HG03060 (cell line): ENCODE measurements at regions not wholly inside any gene's neighbourhood (a gene's known extent, or its start where the extent isn't known, plus 50 kb on each side); places are given as distances from the start of the nearest gene placed in this dataset.
"Not testable (repeated sequence)": the region's sequence is repeated elsewhere in the genome, so short reads cannot be mapped to it uniquely, and the experiment has no call there.

Experiments
- ATAC-seq: cut with Tn5 transposase; IDR thresholded peaks from one replicate; pipeline ENCODE4 v1.9.1; 2021; ENCODE audit warnings: low read depth, moderate number of reproducible peaks; ENCODE audit not compliant: unreplicated experiment

GRCh38 chr18:30839056-30839561 is 203.4 kb downstream of the DSC3 start:
- ATAC-seq: not testable (repeated sequence)

- no peak for ATAC-seq
These were observed 213.8 kb downstream of the DSC3 start for GRCh38 chr18:30828700-30829099.

GRCh38 chr18:30819619-30820018 is 222.9 kb downstream of the DSC3 start:
- ATAC-seq: no peak

- ATAC-seq: no peak
These were observed 228.1 kb downstream of the DSC3 start for GRCh38 chr18:30814446-30814845.

GRCh38 chr18:30811580-30811979 is 231.0 kb downstream of the DSC3 start:
- no peak for ATAC-seq

GRCh38 chr18:30810580-30810979 is 232.0 kb downstream of the DSC3 start:
- ATAC-seq: no peak

- ATAC-seq: no peak
These were observed 235.7 kb downstream of the DSC3 start for GRCh38 chr18:30806823-30807222.

- no peak for ATAC-seq
These were observed 241.7 kb downstream of the DSC3 start for GRCh38 chr18:30800800-30801199.

GRCh38 chr18:30792051-30792450 is 250.5 kb downstream of the DSC3 start:
- ATAC-seq: no peak

GRCh38 chr18:30788411-30788991 is 254.0 kb downstream of the DSC3 start:
- ATAC-seq: not testable (repeated sequence)

- no peak for ATAC-seq
These were observed 255.1 kb downstream of the DSC3 start for GRCh38 chr18:30787410-30787809.

GRCh38 chr18:30781601-30782000 is 260.9 kb downstream of the DSC3 start:
- ATAC-seq: no peak

GRCh38 chr18:30775629-30776028 is 266.9 kb downstream of the DSC3 start:
- no peak for ATAC-seq

- not testable (repeated sequence) for ATAC-seq
These were observed 270.4 kb downstream of the DSC3 start for GRCh38 chr18:30772170-30772569.

GRCh38 chr18:30766053-30766452 is 276.5 kb downstream of the DSC3 start:
- no peak for ATAC-seq

- ATAC-seq: no peak
These were observed 277.3 kb downstream of the DSC3 start for GRCh38 chr18:30765247-30765646.

- ATAC-seq: no peak
These were observed 278.6 kb downstream of the DSC3 start for GRCh38 chr18:30763902-30764350.

- no peak for ATAC-seq
These were observed 287.7 kb downstream of the DSC3 start for GRCh38 chr18:30754846-30755245.

- no peak for ATAC-seq
These were observed 294.0 kb downstream of the DSC3 start for GRCh38 chr18:30748541-30748940.

GRCh38 chr18:30746224-30746623 is 296.3 kb downstream of the DSC3 start:
- no peak for ATAC-seq

GRCh38 chr18:30743033-30743432 is 299.5 kb downstream of the DSC3 start:
- ATAC-seq: no peak

- ATAC-seq: no peak
These were observed 311.6 kb downstream of the DSC3 start for GRCh38 chr18:30730915-30731314.

- no peak for ATAC-seq
These were observed 314.7 kb downstream of the DSC3 start for GRCh38 chr18:30727849-30728248.
